ENCODE measurements at regions not wholly inside any gene's neighbourhood (a gene's known extent, or its start where the extent isn't known, plus 50 kb on each side); places are given as distances from the start of the nearest gene placed in this dataset.

- no peak for TF ChIP-seq CTCF (conservative IDR thresholded peaks at IDR 0.05; ENCODE audit: low read length)
- H3K4me3 ChIP-seq (ENCODE audit: low read length): no peak overlapping the region
- no peak for DNase-seq (ENCODE audit: low read depth)
Observed at GRCh38 chr9:129485145-129485774, 135.6 kb downstream of the C9orf50 start.

DNA sequence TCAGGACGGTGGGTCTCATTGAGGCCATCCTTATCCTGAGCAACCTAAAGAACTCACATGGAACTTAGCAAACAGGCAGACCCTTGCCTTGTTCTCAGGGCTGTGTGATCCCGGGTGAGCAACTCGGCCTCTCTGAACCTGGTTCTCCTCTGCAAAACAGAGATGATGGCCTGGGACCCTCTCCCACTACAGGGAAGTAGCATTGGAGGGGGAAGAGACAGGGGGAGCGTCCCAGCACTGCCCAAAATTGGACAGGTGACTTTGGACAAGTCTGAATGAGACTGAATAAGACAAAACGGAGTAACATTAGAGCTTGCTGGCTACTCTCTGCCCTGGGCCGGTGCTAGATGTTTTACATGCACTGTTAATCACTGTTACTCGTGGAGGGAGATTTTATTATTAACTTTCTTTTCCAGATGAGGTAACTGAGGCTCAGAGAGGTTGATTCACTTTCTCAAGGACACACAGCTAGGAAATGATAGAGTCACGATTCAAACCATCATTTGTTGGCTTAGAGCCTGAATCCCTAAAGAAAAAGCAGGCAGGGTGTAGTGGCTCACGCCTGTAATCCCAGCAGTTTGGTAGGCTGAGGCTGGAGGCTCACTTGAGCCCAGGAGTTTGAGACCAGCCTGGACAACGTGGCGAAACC is 136.4 kb downstream of the C9orf50 start:
- DNase-seq (ENCODE audit: low read depth): no peak
- peak overlapping the region; percentile 52 for H3K4me3 ChIP-seq (ENCODE audit: low read length)
- TF ChIP-seq CTCF (conservative IDR thresholded peaks at IDR 0.05; ENCODE audit: low read length): no peak

GRCh38 chr9:129483415-129484351 is 137.2 kb downstream of the C9orf50 start:
- no peak for TF ChIP-seq CTCF (conservative IDR thresholded peaks at IDR 0.05; ENCODE audit: low read length)
- peak overlapping the region; percentile 52 for H3K4me3 ChIP-seq (ENCODE audit: low read length)
- peak; percentile 91 for DNase-seq (ENCODE audit: low read depth)

- TF ChIP-seq CTCF (conservative IDR thresholded peaks at IDR 0.05; ENCODE audit: low read length): peak; percentile 18; the same call in 1 of the 2 replicates
- DNase-seq (ENCODE audit: low read depth): peak; percentile 93
- H3K4me3 ChIP-seq (ENCODE audit: low read length): peak overlapping the region; percentile 52
Observed at GRCh38 chr9:129482521-129483414, 138.1 kb downstream of the C9orf50 start.

- DNase-seq (ENCODE audit: low read depth): peak; percentile 59
- H3K4me3 ChIP-seq (ENCODE audit: low read length): peak overlapping the region; percentile 45
- peak; percentile 40 for TF ChIP-seq CTCF (conservative IDR thresholded peaks at IDR 0.05; ENCODE audit: low read length)
Observed at GRCh38 chr9:129481810-129482511, 138.9 kb downstream of the C9orf50 start.

DNA sequence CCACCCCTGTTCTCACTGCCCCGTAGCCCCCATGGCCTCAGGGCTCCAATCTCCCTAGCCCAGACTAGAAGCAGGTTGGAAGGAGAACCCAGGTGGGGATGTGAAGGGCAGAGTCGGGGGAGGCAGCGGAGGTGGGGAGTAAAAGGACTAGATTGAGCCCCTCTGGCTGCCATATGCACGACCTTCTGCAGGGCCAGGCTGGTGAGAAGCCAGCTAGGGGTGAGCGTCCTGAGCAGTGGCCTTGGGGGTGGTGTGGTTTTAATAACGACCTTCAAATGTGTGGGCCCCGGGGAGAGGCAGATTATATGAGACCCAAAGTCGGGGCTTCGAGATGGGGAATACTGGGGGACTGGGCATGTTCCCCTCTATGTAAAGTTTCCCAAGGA is 139.5 kb downstream of the C9orf50 start:
- no peak for TF ChIP-seq CTCF (conservative IDR thresholded peaks at IDR 0.05; ENCODE audit: low read length)
- H3K4me3 ChIP-seq (ENCODE audit: low read length): no peak overlapping the region
- DNase-seq (ENCODE audit: low read depth): no peak
